Testis (tissue), 2 donors: ENCODE measurements at regions not wholly inside any gene's neighbourhood (a gene's known extent, or its start where the extent isn't known, plus 50 kb on each side); places are given as distances from the start of the nearest gene placed in this dataset.

Experiments
- DNase-seq: peaks from one replicate; pipeline ENCODE4 v3.0.0-alpha.2; 2019
- H3K27ac ChIP-seq, 2 donors: fragments of 200-600 bp; sonication (generic); one replicate each; pipeline ENCODE4 v1.5.1; 2019
- H3K27me3 ChIP-seq: fragments of 200-600 bp; sonication (generic); one replicate; pipeline ENCODE4 v1.5.1; 2019
- H3K36me3 ChIP-seq: fragments of 200-600 bp; sonication (generic); one replicate; pipeline ENCODE4 v1.5.1; 2017; ENCODE audit warnings: low read depth; ENCODE audit errors: missing control alignments
- H3K4me1 ChIP-seq: fragments of 200-600 bp; sonication (generic); one replicate; pipeline ENCODE4 v1.5.1; 2019
- H3K4me3 ChIP-seq, 2 donors: fragments of 200-600 bp; sonication (generic); one replicate each; pipeline ENCODE4 v1.5.1; 2017 to 2019
- H3K9me3 ChIP-seq: fragments of 200-600 bp; sonication (generic); one replicate; pipeline ENCODE4 v1.5.1; 2017
- CTCF ChIP-seq, 3 experiments: fragments of 450-650 bp in 2 of 3; fragments of 200-600 bp in 1 of 3; sonication (generic) in 1 of 3; IDR thresholded peaks; one replicate each; pipeline ENCODE4 v1.5.1; 2016 to 2019; ENCODE audit warnings: antibody characterized with exemption in 3 of 3, mild to moderate bottlenecking in 2 of 3, moderate library complexity in 1 of 3
- POLR2A ChIP-seq: fragments of 450-650 bp; IDR thresholded peaks from one replicate; pipeline ENCODE4 v1.6.1; 2017; ENCODE audit warnings: antibody characterized with exemption, mild to moderate bottlenecking, moderate library complexity
- WGBS, 2 donors: methylation state at CpG; one replicate each; pipeline ENCODE4 v1.1.5; 2018; 5-methylcytosine and 5-hydroxymethylcytosine counted together
- intact Hi-C: fragments of 100-400 bp; cut with DNase I; formaldehyde crosslinking; loops from one replicate; pipeline ENCODE4 v1.15.1; 2023; ENCODE audit warnings: low total_unique reads

GRCh38 chr3:163018067-163018466 is 1521.5 kb downstream of the OTOL1 start:
- no peak overlapping the region for H3K27ac ChIP-seq
- TF ChIP-seq POLR2A (no peak), CTCF (IDR thresholded peaks at IDR 0.05) (no peak)
- H3K4me3 ChIP-seq = no peak overlapping the region
- H3K4me1 ChIP-seq = no peaks in the 10 kb centered on the region
- H3K27me3 ChIP-seq = no peaks in the 10 kb centered on the region
- 86 to 94% methylated on average over 1 of the region's 1 CpG for WGBS, 2 donors
- no peak for DNase-seq
- no peaks in the 10 kb centered on the region for H3K36me3 ChIP-seq
- no peaks in the 10 kb centered on the region for H3K9me3 ChIP-seq
- intact Hi-C loops = no loop called here

- H3K9me3 ChIP-seq = no peaks in the 10 kb centered on the region
- no peak for DNase-seq
- H3K27me3 ChIP-seq = no peaks in the 10 kb centered on the region
- no peaks in the 10 kb centered on the region for H3K4me1 ChIP-seq
- H3K36me3 ChIP-seq = no peaks in the 10 kb centered on the region
- WGBS, 2 donors = 86 to 96% methylated on average over 4 to 7 of the region's 7 CpGs
- H3K27ac ChIP-seq = no peak overlapping the region
- H3K4me3 ChIP-seq = no peak overlapping the region
- no peak for TF ChIP-seq CTCF (IDR thresholded peaks at IDR 0.05)
- TF ChIP-seq POLR2A = no peak
- intact Hi-C loops = no loop called here
These were observed 1522.1 kb downstream of the OTOL1 start for GRCh38 chr3:163018664-163019063.

- TF ChIP-seq POLR2A (no peak), CTCF (IDR thresholded peaks at IDR 0.05) (no peak)
- Histone ChIP-seq H3K9me3 (no peaks in the 10 kb centered on the region), H3K4me1 (no peaks in the 10 kb centered on the region), H3K36me3 (no peaks in the 10 kb centered on the region), H3K27me3 (no peaks in the 10 kb centered on the region), H3K4me3 (no peak overlapping the region), H3K27ac (no peak overlapping the region)
- intact Hi-C loops = no loop called here
- WGBS, 2 donors = 55 to 75% methylated on average over 5 of the region's 5 CpGs
- DNase-seq = no peak
These were observed 1522.7 kb downstream of the OTOL1 start for GRCh38 chr3:163019260-163019659.

GRCh38 chr3:163033652-163034051 is 1537.0 kb downstream of the OTOL1 start:
- DNase-seq = no peak

More at GRCh38 chr3:163033652-163034051, 1537.0 kb downstream of the OTOL1 start:
- no peaks in the 10 kb centered on the region for H3K9me3 ChIP-seq
- TF ChIP-seq POLR2A (no peak), CTCF (IDR thresholded peaks at IDR 0.05) (no peak)
- no peak overlapping the region for H3K27ac ChIP-seq
- H3K27me3 ChIP-seq = no peaks in the 10 kb centered on the region
- no peaks in the 10 kb centered on the region for H3K4me1 ChIP-seq
- intact Hi-C loops = no loop called here
- WGBS, 2 donors = 78 to 85% methylated on average over 4 of the region's 4 CpGs
- H3K4me3 ChIP-seq = no peak overlapping the region
- H3K36me3 ChIP-seq = no peaks in the 10 kb centered on the region
